Activated CD4-positive, alpha-beta memory T cell treated with anti-CD3 and anti-CD28 coated beads, Interleukin-2, amount 10 ng/mL, durations not matched to agents 7 days and 5 days (primary cell): ENCODE measurements at regions not wholly inside any gene's neighbourhood (a gene's known extent, or its start where the extent isn't known, plus 50 kb on each side); places are given as distances from the start of the nearest gene placed in this dataset.

Experiments
- CTCF ChIA-PET: fragments of 350-600 bp; sonication (Branson Sonifier 250); formaldehyde crosslinking; loops from one replicate; lab custom pipeline; 2021; ENCODE audit warnings: antibody characterized with exemption, inconsistent platforms; lab: Charles Lee
- POLR2A ChIA-PET: fragments of 350-600 bp; sonication (Branson Sonifier 250); formaldehyde crosslinking; loops from one replicate; lab custom pipeline; 2021; ENCODE audit warnings: antibody characterized with exemption; lab: Charles Lee
- DNase-seq: peaks from one replicate; pipeline ENCODE4 v3.0.0-alpha.2; 2020
- H3K27ac Mint-ChIP-seq: one replicate; pipeline ENCODE4 v1.8.0; 2021; ENCODE audit warnings: mild to moderate bottlenecking, mixed read lengths
- H3K27me3 Mint-ChIP-seq: one replicate; pipeline ENCODE4 v1.8.0; 2021; ENCODE audit warnings: mixed read lengths
- H3K36me3 Mint-ChIP-seq: one replicate; pipeline ENCODE4 v1.8.0; 2021; ENCODE audit warnings: low read depth, mixed read lengths
- H3K4me1 Mint-ChIP-seq: one replicate; pipeline ENCODE4 v1.8.0; 2021; ENCODE audit warnings: mixed read lengths
- H3K4me3 Mint-ChIP-seq: one replicate; pipeline ENCODE4 v1.8.0; 2021; ENCODE audit warnings: mild to moderate bottlenecking, mixed read lengths
- H3K9me3 Mint-ChIP-seq: one replicate; pipeline ENCODE4 v1.8.0; 2021; ENCODE audit warnings: mixed read lengths

DNA sequence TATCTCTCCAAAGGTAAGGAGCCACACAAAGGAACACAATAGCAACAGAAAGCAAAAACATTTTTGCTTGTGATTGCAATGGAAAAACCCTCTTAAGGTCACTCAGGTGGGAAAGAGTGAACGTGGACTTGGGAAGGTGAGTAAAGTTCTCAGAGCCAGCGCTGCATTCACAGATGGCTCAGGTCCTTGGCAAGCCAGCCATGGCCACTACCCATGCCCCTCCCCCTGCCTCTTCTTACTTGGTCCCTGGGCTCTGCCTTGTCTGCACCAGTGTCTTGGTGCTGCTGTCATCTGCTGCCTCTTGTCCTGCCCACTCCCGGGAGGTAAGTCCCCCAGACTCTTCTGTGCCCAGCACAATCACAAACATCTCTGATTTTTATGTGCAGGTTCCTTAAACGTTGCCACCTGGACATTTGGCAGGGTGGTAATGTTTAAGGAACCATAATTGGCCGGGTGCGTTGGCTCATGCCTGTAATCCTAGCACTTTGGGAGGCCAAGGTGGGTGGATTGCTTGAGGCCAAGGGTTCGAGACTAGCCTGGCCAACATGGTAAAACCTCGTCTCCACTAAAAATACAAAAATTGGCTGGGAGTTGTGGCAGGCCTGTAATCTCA, 74.6 kb downstream of the FEM1C start:
- Mint-ChIP-seq H3K4me3 (no peak overlapping the region), H3K27ac (no peak overlapping the region), H3K9me3 (no peaks in the 10 kb centered on the region), H3K27me3 (peaks cover 33% of the 10 kb centered on the region), H3K36me3 (no peaks in the 10 kb centered on the region), H3K4me1 (no peaks in the 10 kb centered on the region)
- ChIA-PET POLR2A (interaction anchor here (1.3 kb wide), 1 partner anchor 9 kb away, joined by 3 read pairs; no protein-coding TSS in a partner anchor), CTCF (interaction anchor here (0.6 kb wide), 1 partner anchor 104 kb away, joined by 3 read pairs; no protein-coding TSS in a partner anchor)
- DNase-seq = no peak

- DNase-seq = no peak
- H3K4me1 Mint-ChIP-seq = peaks cover 2% of the 10 kb centered on the region
- no peak overlapping the region for H3K27ac Mint-ChIP-seq
- CTCF ChIA-PET = no interaction called here
- peaks cover 48% of the 10 kb centered on the region for H3K27me3 Mint-ChIP-seq
- H3K36me3 Mint-ChIP-seq = no peaks in the 10 kb centered on the region
- H3K4me3 Mint-ChIP-seq = no peak overlapping the region
- POLR2A ChIA-PET = interaction anchor here (1.1 kb wide), 1 partner anchor 10 kb away, joined by 3 read pairs; no protein-coding TSS in a partner anchor
- no peaks in the 10 kb centered on the region for H3K9me3 Mint-ChIP-seq
These were observed 76.9 kb downstream of the FEM1C start for GRCh38 chr5:115467628-115468027.

DNA sequence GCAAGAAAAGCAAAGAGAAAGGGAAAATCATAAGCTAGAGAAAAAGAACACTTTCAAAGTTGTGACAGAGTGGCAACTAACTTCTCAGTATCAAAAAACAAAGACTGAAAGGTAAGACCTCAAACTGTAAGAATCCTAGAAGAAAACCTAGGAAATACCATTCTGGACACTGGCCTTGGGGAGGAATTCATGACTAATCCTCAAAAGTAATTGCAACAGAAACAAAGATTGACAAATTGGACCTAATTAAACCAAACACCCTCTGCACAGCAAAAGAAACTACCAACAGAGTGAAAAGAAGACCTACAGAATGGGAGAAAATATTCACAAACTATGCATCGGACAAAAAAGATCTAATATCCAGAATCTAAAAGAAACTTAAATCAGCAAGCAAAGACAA, 79.1 kb downstream of the FEM1C start:
- ChIA-PET POLR2A (interaction anchor here (0.7 kb wide), 1 partner anchor 105 kb away, joined by 3 read pairs; no protein-coding TSS in a partner anchor), CTCF (no interaction called here)
- Mint-ChIP-seq H3K4me3 (no peak overlapping the region), H3K9me3 (no peaks in the 10 kb centered on the region), H3K27ac (no peak overlapping the region), H3K27me3 (peaks cover 55% of the 10 kb centered on the region), H3K4me1 (peaks cover 2% of the 10 kb centered on the region), H3K36me3 (no peaks in the 10 kb centered on the region)
- no peak for DNase-seq

- H3K9me3 Mint-ChIP-seq = no peaks in the 10 kb centered on the region
- peaks cover 49% of the 10 kb centered on the region for H3K27me3 Mint-ChIP-seq
- ChIA-PET CTCF (no interaction called here), POLR2A (no interaction called here)
- H3K36me3 Mint-ChIP-seq = no peaks in the 10 kb centered on the region
- H3K4me3 Mint-ChIP-seq = no peak overlapping the region
- H3K27ac Mint-ChIP-seq = no peak overlapping the region
- H3K4me1 Mint-ChIP-seq = peaks cover 2% of the 10 kb centered on the region
- no peak for DNase-seq
These were observed 80.6 kb downstream of the FEM1C start for GRCh38 chr5:115463983-115464382.

DNA sequence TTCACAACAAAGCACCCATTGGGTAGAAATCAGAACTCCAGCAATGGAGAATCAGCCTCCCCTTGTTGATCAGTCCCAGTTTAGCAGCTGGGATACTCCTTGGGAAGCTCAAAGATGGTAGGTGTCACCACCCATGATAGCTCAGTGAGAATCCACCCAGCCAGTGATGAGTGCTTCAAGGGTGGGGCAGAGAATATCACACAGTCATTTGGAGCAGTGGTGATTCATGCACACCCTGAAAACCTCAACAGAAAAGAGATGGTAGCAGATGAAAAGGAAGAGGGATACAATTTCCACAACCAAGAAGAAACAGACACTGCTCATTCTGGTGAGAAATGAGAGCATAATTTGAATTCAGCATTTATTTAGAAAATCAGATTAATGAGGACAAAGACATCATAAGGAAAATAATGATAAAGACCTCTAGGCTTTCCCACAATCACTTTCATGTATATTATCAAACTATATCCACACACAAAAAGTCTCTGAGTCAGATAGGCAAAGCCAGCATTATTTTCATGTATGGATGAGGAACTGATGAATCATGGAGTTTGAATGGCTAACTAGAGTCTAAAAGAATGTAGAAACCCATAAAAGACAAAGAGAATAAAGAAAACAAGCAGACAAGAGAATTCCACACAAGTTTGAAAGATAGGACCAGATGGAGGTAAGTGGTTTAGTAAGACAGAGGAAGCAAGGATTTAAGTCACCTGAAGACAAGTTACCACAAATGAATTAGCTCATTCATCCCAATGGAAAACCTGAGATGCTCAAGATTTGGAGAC, 82.9 kb downstream of the FEM1C start:
- ChIA-PET POLR2A (interaction anchor here (1.2 to 2.7 kb wide), 3 partner anchors 9 to 165 kb away, joined by 3 to 23 read pairs (median 5); partner anchors contain the start of genes CCDC112 and FEM1C), CTCF (no interaction called here)
- H3K27ac Mint-ChIP-seq = peak overlapping the region; percentile 71
- H3K9me3 Mint-ChIP-seq = no peaks in the 10 kb centered on the region
- no peaks in the 10 kb centered on the region for H3K36me3 Mint-ChIP-seq
- DNase-seq = peak; percentile 54
- peaks cover 2% of the 10 kb centered on the region for H3K4me1 Mint-ChIP-seq
- H3K27me3 Mint-ChIP-seq = peaks cover 37% of the 10 kb centered on the region
- H3K4me3 Mint-ChIP-seq = no peak overlapping the region

- CTCF ChIA-PET = interaction anchor here (0.8 to 0.9 kb wide), 2 partner anchors 80 to 280 kb away, joined by 3 read pairs; no protein-coding TSS in a partner anchor
- Mint-ChIP-seq H3K9me3 (no peaks in the 10 kb centered on the region), H3K27ac (peak overlapping the region; percentile 71), H3K4me3 (no peak overlapping the region), H3K36me3 (no peaks in the 10 kb centered on the region), H3K4me1 (peaks cover 2% of the 10 kb centered on the region), H3K27me3 (peaks cover 34% of the 10 kb centered on the region)
- POLR2A ChIA-PET = interaction anchor here (1.2 to 2.7 kb wide), 3 partner anchors 9 to 165 kb away, joined by 3 to 23 read pairs (median 5); partner anchors contain the start of genes CCDC112 and FEM1C
- no peak for DNase-seq
These were observed 83.5 kb downstream of the FEM1C start for GRCh38 chr5:115461093-115461492.

- H3K36me3 Mint-ChIP-seq = no peaks in the 10 kb centered on the region
- no peak for DNase-seq
- ChIA-PET POLR2A (interaction anchor here (1.2 to 2.7 kb wide), 3 partner anchors 10 to 164 kb away, joined by 3 to 23 read pairs (median 5); partner anchors contain the start of genes CCDC112 and FEM1C), CTCF (interaction anchor here (0.8 to 1.3 kb wide), 3 partner anchors 79 to 279 kb away, joined by 3 read pairs; no protein-coding TSS in a partner anchor)
- H3K9me3 Mint-ChIP-seq = no peaks in the 10 kb centered on the region
- H3K27ac Mint-ChIP-seq = no peak overlapping the region
- peaks cover 32% of the 10 kb centered on the region for H3K27me3 Mint-ChIP-seq
- H3K4me3 Mint-ChIP-seq = no peak overlapping the region
- H3K4me1 Mint-ChIP-seq = peaks cover 2% of the 10 kb centered on the region
These were observed 84.1 kb downstream of the FEM1C start for GRCh38 chr5:115460472-115460871.

DNA sequence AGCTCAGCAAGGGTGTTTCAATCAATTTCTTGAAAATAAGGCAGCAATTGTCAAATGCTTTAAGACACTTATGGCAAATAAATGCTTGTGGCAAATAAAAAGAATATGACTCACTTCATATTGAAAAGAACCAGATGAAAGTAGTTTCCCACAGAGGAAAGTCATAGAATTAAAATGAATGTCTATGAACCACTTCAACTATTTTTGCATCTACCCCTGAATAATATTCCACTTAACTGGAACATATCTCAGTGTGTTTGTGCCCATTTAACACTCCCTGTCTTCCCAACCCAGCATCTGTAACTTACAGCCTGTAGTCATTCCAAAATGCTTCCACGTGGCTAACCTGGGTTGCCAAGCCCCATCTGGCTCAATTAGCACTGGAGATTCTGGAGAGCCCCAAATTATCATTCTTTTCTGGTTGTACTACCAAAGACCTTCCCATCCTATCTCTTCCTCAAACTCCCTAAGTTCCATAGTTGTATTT, 84.7 kb downstream of the FEM1C start:
- no peaks in the 10 kb centered on the region for H3K9me3 Mint-ChIP-seq
- peaks cover 2% of the 10 kb centered on the region for H3K4me1 Mint-ChIP-seq
- ChIA-PET CTCF (interaction anchor here (1.3 kb wide), 1 partner anchor 80 kb away, joined by 3 read pairs; no protein-coding TSS in a partner anchor), POLR2A (interaction anchor here (1.7 to 2.7 kb wide), 2 partner anchors 84 to 163 kb away, joined by 5 to 23 read pairs; partner anchors contain the start of genes CCDC112 and FEM1C)
- no peak for DNase-seq
- H3K27me3 Mint-ChIP-seq = peaks cover 28% of the 10 kb centered on the region
- H3K27ac Mint-ChIP-seq = no peak overlapping the region
- H3K36me3 Mint-ChIP-seq = no peaks in the 10 kb centered on the region
- no peak overlapping the region for H3K4me3 Mint-ChIP-seq

- Mint-ChIP-seq H3K27ac (no peak overlapping the region), H3K4me1 (no peaks in the 10 kb centered on the region), H3K9me3 (no peaks in the 10 kb centered on the region), H3K27me3 (peaks cover 15% of the 10 kb centered on the region), H3K4me3 (no peak overlapping the region), H3K36me3 (no peaks in the 10 kb centered on the region)
- ChIA-PET POLR2A (no interaction called here), CTCF (no interaction called here)
- DNase-seq = no peak
These were observed 86.2 kb downstream of the FEM1C start for GRCh38 chr5:115458416-115458815.

DNA sequence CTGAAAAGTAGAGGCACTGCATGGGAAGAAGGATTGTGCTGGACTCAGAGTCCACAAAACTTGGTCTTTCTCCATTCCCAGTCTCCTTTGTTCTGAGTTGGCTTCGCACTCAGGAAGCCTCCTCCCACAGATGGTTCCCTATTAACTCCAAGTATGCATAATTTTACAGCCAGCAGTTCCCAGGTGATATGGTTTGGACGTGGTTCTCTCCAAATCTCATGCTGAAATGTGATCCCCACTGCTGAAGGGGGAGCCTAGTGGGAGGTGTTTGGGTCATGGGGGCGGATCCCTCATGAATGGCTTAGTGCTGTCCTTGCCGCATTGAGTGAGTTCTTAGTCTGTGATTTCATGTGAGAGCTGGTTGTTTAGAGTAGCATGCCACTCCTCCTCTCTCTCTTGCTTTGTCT, 86.6 kb downstream of the FEM1C start:
- no peaks in the 10 kb centered on the region for H3K9me3 Mint-ChIP-seq
- no peak for DNase-seq
- no peaks in the 10 kb centered on the region for H3K36me3 Mint-ChIP-seq
- ChIA-PET POLR2A (no interaction called here), CTCF (no interaction called here)
- no peak overlapping the region for H3K27ac Mint-ChIP-seq
- peaks cover 15% of the 10 kb centered on the region for H3K27me3 Mint-ChIP-seq
- H3K4me3 Mint-ChIP-seq = no peak overlapping the region
- no peaks in the 10 kb centered on the region for H3K4me1 Mint-ChIP-seq

DNA sequence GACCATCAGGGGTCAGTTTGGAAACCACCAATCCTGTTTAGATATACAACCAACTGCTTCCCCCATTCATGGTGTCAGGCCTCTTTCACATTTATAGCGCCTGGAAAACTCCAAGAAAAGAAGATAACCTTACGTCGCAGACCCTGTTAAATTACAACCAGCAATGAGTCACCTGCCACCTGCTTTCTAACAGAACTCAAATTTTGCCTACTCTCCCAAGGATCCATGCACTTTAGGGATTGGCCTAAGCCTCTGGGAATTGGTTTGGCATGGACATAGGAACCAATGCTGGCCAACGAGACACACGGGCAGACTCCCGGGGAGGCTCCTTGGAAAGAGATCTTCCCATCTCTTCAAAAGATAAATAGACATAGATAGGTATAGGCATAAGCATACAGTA, 87.0 kb downstream of the FEM1C start:
- no peaks in the 10 kb centered on the region for H3K36me3 Mint-ChIP-seq
- no peaks in the 10 kb centered on the region for H3K4me1 Mint-ChIP-seq
- no peaks in the 10 kb centered on the region for H3K9me3 Mint-ChIP-seq
- no peak overlapping the region for H3K4me3 Mint-ChIP-seq
- ChIA-PET POLR2A (no interaction called here), CTCF (no interaction called here)
- DNase-seq = no peak
- H3K27me3 Mint-ChIP-seq = peaks cover 12% of the 10 kb centered on the region
- no peak overlapping the region for H3K27ac Mint-ChIP-seq

GRCh38 chr5:115456539-115457040, 88.0 kb downstream of the FEM1C start:
- Mint-ChIP-seq H3K4me1 (no peaks in the 10 kb centered on the region), H3K36me3 (no peaks in the 10 kb centered on the region), H3K27ac (no peak overlapping the region), H3K27me3 (peaks cover 6% of the 10 kb centered on the region), H3K9me3 (no peaks in the 10 kb centered on the region), H3K4me3 (no peak overlapping the region)
- ChIA-PET CTCF (no interaction called here), POLR2A (no interaction called here)
- no peak for DNase-seq

DNA sequence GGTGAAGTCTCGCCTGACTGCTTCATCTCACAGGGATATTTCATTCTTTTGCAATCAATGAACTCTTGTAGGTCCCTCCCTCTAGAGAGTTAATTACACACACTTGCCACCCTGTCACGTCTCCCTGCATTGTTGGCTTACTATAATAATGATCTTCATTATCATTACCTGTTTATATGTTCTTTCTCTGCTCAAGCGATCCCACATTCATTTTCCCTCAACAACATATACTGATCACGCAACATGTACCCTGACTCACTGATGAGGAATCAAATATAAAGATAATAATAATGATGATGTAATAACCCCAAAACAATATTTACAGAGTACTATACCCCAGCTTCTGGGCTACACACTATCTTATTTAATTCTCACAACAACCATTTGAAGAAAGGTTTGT, 88.5 kb downstream of the FEM1C start:
- Mint-ChIP-seq H3K36me3 (no peaks in the 10 kb centered on the region), H3K4me3 (no peak overlapping the region), H3K27me3 (peaks cover 6% of the 10 kb centered on the region), H3K9me3 (no peaks in the 10 kb centered on the region), H3K27ac (no peak overlapping the region), H3K4me1 (no peaks in the 10 kb centered on the region)
- POLR2A ChIA-PET = no interaction called here
- CTCF ChIA-PET = no interaction called here
- no peak for DNase-seq
